NCI-H524 (cell line): ENCODE measurements at regions not wholly inside any gene's neighbourhood (a gene's known extent, or its start where the extent isn't known, plus 50 kb on each side); places are given as distances from the start of the nearest gene placed in this dataset.
A peak's percentile ranks its signal among the peaks of the same experiment; 100 is the strongest.

Source experiments
- DNase-seq, 2 experiments: peaks; one replicate each; lab custom pipeline; 2025; lab: John Stamatoyannopoulos, UW

GRCh38 chr22:27003297-27003696 lies 345.9 kb downstream of the MIAT start:
- no peak for DNase-seq

DNA sequence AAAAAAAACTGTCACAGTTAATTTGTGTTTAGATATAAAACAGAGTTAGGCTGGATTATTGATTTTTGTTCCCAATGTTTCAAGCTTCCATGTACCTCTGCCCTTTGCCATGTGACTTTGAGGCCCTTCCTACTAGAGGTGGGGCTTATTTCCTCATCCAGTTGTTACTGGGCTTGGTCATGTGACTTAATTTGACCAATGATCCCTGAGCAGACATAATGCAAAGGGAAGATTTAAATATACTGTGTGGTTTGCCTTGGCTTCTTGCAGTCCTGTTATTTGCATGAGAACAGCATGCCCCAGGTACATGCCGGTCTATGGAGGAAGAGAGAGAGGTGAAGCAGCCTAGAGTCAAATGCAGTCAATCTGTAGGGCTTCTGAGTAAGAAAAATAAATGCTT lies 347.0 kb downstream of the MIAT start:
- DNase-seq, result no peak

DNA sequence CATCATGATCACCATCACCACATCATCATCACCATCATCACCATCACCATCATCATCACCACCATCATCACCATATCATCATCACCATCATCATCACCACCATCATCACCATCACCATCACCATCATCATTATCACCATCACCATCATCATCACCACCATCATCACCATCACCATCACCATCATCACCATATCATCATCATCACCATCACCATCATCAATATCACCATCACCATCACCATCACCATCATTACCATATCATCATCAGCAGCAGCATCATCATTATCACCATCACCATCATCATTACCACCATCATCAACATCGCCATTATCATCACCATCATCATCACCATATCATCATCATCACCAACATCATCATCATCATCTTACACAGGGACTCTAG lies 351.1 kb downstream of the MIAT start:
- DNase-seq, result no peak

GRCh38 chr22:27011133-27011532 lies 353.7 kb downstream of the MIAT start:
- no peak for DNase-seq

DNA sequence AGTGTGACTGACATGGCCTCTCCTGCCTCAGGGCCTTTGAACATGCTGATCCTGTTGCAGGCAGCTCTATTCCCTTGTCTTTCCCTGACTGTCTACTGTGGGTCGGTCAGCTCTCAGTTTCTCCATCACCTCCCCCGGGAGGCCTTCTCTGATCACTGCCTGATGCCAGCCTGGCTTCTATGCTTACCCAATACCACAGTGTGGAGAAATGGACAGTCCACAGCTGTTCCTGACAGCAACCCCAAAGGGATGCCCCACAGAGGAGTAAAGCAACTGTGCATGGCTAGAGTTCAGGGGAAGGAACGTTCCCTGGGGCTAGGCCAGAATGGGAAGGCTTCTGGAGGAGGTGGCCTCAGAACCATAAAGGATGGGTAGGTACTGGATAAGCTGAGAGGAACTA lies 354.3 kb downstream of the MIAT start:
- no peak for DNase-seq

- no peak for DNase-seq
Measured at GRCh38 chr22:27019827-27020226, 362.4 kb downstream of the MIAT start.

GRCh38 chr22:27022274-27022895 lies 365.0 kb downstream of the MIAT start:
- DNase-seq, result no peak

DNA sequence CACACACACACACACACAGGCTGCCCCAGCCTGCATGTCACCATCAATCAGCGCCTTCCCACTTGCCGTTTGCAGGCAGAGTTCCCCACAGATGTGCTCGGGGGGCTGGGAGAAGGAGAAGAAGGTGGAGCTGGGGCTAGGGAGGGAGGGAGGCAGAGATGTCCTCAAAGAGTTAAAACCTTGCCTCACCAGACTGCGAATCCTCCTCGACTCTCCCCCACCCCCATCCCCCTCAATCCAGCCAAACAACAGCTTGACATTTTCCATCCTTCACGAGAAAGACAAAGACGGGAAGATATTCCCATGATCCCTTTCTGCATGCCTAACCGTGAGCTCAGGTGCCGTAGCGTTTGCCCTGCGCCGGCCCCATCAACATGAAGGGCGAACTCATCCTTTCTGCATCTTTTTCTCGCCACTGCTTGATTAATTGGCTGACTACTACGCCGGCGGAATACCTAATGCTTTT lies 365.5 kb downstream of the MIAT start:
- DNase-seq, result no peak

- DNase-seq, result no peak
Measured at GRCh38 chr22:27023591-27023990, 366.2 kb downstream of the MIAT start.

- no peak for DNase-seq
Measured at GRCh38 chr22:27024982-27025381, 367.6 kb downstream of the MIAT start.

DNA sequence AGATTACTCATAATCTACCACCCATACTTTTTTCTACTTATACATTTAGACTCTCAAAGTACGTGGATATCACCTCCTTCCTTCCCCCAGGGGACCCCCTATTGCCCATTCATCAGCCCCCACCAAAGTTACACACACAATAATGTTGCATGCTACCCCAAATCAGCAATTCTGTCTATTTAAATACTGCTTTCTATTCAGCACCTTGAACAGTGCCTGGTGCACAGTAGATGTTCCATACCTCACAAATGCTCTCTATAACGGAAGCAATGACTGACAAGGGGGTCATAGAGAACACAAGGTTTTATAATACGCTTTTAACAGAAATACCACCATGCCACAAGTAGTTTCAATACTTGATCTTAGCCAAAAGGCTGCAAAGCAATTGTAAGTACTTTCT lies 370.7 kb downstream of the MIAT start:
- DNase-seq, result no peak

- no peak for DNase-seq
Measured at GRCh38 chr22:27029584-27030130, 372.3 kb downstream of the MIAT start.

DNA sequence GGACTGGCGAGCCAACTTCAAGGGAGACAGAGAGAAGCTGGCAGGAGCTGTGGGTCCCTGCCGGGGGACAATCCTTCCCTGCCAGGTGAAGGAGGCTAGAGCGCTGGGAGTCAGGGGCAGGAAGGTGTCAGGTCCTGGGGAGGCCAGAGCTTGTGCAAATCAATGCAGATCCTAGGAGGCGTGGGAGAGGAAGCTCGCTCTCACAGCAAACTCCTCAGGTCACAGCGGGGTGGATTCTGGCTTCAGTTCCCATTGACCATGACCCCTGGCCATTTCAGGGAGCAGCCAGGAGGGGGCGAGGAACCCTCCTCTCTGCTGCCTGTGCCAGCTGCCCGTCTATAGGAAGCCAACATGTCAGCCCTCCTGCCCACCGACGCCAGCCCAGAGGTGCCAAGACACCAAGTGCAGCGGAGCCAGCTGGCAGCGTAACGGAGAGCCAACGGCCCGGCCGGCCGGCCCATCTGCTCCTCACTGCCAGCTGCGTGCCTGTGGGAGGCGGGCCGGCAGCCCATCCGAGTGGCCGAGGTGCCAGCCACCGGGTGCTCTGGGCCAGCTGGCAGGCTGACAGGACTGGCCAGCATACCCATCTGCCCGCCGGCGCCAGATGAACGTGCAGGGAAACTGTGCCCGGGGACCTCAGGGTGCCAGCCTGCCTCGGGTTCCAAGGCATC lies 374.8 kb downstream of the MIAT start:
- DNase-seq, result peak; percentile 92 to 94

- DNase-seq, result no peak
Measured at GRCh38 chr22:27041745-27042310, 384.4 kb downstream of the MIAT start.

GRCh38 chr22:27043262-27043661 lies 385.9 kb downstream of the MIAT start:
- no peak for DNase-seq

- DNase-seq, result peak; percentile 31 to 59
Measured at GRCh38 chr22:27045103-27045947, 387.9 kb downstream of the MIAT start.

- DNase-seq, result peak; percentile 37 to 68
Measured at GRCh38 chr22:27046086-27046485, 388.7 kb downstream of the MIAT start.

DNA sequence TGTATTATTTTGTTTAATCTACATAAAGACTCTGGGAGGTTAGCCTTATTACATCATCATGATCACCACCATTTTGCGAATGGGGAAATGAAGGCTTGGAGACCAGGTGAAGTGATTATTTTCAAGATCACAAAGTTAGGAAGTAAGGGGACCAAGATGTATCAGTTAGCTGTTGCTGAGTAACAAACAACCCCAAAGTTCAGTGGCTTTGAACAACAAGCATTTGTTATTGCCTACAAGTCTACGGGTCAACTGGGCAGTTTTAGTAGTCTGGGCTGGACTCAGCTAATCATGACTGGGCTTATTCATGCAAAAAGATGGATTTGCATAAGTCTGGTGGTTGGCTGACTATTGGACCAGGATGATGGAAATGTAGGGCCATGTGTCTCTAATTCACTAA lies 389.2 kb downstream of the MIAT start:
- no peak for DNase-seq

- no peak for DNase-seq
Measured at GRCh38 chr22:27050771-27051170, 393.4 kb downstream of the MIAT start.

GRCh38 chr22:27051407-27051806 lies 394.0 kb downstream of the MIAT start:
- no peak for DNase-seq

- DNase-seq, result no peak
Measured at GRCh38 chr22:27057717-27058116, 400.3 kb downstream of the MIAT start.

DNA sequence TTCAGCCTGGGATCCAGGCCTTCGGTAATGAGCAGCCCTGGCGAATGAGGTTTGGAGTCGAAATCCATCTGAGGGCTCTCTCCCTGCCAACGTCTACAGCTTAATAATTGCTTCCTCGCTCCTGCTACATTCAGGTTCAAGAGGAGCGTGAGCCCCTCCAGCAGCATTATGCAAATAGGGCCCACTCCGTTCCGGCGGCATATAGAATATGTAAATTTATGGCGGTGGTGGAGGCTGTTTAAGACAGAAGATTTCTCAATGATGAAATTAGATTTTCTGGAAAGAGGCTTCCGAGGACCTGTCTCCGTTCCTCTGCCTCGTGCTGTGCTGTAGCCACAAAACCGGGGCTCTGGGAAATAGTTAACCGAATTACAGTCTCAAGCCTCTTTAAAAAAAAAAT lies 402.8 kb downstream of the MIAT start:
- no peak for DNase-seq
